ENCODE measurements at regions not wholly inside any gene's neighbourhood (a gene's known extent, or its start where the extent isn't known, plus 50 kb on each side); places are given as distances from the start of the nearest gene placed in this dataset.

DNA sequence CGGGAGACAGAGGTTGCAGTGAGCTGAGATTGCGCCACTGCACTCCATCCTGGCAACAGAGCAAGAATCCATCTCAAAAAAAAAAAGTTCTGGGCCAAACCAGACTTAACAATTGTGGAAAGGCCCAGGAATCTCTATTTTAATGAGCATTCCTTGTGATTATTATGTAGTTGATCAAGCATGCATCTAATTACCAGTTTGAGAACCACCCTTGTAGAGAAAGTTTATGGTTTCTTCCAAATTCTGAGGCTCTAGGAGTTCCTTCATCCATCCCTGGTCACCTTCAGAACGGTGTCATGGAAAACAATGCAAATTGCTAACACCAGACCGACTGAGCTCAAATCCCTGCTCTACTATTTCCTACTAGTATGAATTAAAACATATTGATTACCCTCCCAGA is 246.3 kb upstream of the KLHL29 start:
- no peak overlapping the region for H3K4me3 ChIP-seq (replicated peaks; ENCODE audit: low read depth, low read length)
- peaks cover 2% of the 10 kb centered on the region for H3K27me3 ChIP-seq (replicated peaks; ENCODE audit: control insufficient read depth, insufficient read depth, low read length)
- DNase-seq (ENCODE audit: extremely low read depth, insufficient read length): no peak
- no peaks in the 10 kb centered on the region for H3K36me3 ChIP-seq (ENCODE audit: control insufficient read depth, insufficient read depth, low read length)
- TF ChIP-seq, protein P1, sequence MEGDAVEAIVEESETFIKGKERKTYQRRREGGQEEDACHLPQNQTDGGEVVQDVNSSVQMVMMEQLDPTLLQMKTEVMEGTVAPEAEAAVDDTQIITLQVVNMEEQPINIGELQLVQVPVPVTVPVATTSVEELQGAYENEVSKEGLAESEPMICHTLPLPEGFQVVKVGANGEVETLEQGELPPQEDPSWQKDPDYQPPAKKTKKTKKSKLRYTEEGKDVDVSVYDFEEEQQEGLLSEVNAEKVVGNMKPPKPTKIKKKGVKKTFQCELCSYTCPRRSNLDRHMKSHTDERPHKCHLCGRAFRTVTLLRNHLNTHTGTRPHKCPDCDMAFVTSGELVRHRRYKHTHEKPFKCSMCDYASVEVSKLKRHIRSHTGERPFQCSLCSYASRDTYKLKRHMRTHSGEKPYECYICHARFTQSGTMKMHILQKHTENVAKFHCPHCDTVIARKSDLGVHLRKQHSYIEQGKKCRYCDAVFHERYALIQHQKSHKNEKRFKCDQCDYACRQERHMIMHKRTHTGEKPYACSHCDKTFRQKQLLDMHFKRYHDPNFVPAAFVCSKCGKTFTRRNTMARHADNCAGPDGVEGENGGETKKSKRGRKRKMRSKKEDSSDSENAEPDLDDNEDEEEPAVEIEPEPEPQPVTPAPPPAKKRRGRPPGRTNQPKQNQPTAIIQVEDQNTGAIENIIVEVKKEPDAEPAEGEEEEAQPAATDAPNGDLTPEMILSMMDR (IDR thresholded peaks at IDR 0.05; ENCODE audit: insufficient read depth, low read length, poor library complexity, severe bottlenecking): no peak

- DNase-seq (ENCODE audit: extremely low read depth, insufficient read length): no peak
- Histone ChIP-seq H3K27me3 (replicated peaks; ENCODE audit: control insufficient read depth, insufficient read depth, low read length) (no peaks in the 10 kb centered on the region; the same call in 1 of the 2 replicates), H3K4me3 (replicated peaks; ENCODE audit: low read depth, low read length) (no peak overlapping the region), H3K36me3 (ENCODE audit: control insufficient read depth, insufficient read depth, low read length) (no peaks in the 10 kb centered on the region)
- TF ChIP-seq, protein P1 (IDR thresholded peaks at IDR 0.05; ENCODE audit: insufficient read depth, low read length, poor library complexity, severe bottlenecking): no peak
Observed at GRCh38 chr2:23145460-23145859, 239.5 kb upstream of the KLHL29 start.

GRCh38 chr2:23146011-23146410 is 239.0 kb upstream of the KLHL29 start:
- no peak overlapping the region for H3K4me3 ChIP-seq (replicated peaks; ENCODE audit: low read depth, low read length)
- H3K27me3 ChIP-seq (replicated peaks; ENCODE audit: control insufficient read depth, insufficient read depth, low read length): no peaks in the 10 kb centered on the region; the same call in 1 of the 2 replicates
- H3K36me3 ChIP-seq (ENCODE audit: control insufficient read depth, insufficient read depth, low read length): no peaks in the 10 kb centered on the region
- TF ChIP-seq, protein P1 (IDR thresholded peaks at IDR 0.05; ENCODE audit: insufficient read depth, low read length, poor library complexity, severe bottlenecking): no peak
- DNase-seq (ENCODE audit: extremely low read depth, insufficient read length): no peak

DNA sequence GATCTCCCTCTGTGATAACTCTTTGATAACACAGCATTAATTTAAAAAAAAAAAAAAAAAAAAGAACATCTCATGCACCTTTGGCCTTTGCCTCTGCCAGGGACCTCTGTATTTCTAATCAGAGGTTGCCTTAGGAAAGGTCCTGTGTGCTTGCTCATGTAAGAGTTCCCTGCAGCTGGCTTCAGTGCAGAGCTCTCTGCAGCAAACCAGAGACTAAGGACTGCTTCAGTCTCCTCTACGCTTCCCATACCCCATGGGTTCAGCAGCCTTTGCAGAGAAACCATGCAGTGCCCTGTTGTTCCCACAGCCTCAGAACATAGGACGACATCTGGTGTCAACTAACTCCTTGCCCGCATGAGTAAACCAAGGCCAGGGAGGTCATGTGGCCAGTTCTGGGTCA is 236.6 kb upstream of the KLHL29 start:
- TF ChIP-seq, protein P1 (IDR thresholded peaks at IDR 0.05; ENCODE audit: insufficient read depth, low read length, poor library complexity, severe bottlenecking): no peak
- no peak overlapping the region for H3K4me3 ChIP-seq (replicated peaks; ENCODE audit: low read depth, low read length)
- DNase-seq (ENCODE audit: extremely low read depth, insufficient read length): no peak
- H3K27me3 ChIP-seq (replicated peaks; ENCODE audit: control insufficient read depth, insufficient read depth, low read length): no peaks in the 10 kb centered on the region; the same call in 1 of the 2 replicates
- H3K36me3 ChIP-seq (ENCODE audit: control insufficient read depth, insufficient read depth, low read length): no peaks in the 10 kb centered on the region

DNA sequence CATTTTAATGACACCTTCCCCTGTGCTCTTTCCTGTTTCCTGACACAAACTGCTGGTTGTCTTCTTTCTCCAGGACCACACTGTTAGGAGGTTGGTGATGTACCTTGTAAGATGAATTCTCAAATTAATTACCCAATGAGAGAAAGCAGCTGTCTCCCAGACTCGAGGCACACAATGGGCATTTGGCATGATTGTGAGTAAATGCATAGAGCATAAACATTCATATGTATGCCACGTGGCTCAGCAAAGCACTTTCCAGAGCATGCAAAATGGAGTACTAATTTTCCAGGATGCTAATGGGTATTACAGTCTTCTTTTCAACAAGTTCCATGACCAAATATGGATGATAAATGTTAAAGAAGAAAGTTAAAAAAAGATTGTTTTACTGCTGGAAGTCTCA is 235.2 kb upstream of the KLHL29 start:
- Histone ChIP-seq H3K27me3 (replicated peaks; ENCODE audit: control insufficient read depth, insufficient read depth, low read length) (no peaks in the 10 kb centered on the region; the same call in 1 of the 2 replicates), H3K36me3 (ENCODE audit: control insufficient read depth, insufficient read depth, low read length) (no peaks in the 10 kb centered on the region), H3K4me3 (replicated peaks; ENCODE audit: low read depth, low read length) (no peak overlapping the region)
- TF ChIP-seq, protein P1 (IDR thresholded peaks at IDR 0.05; ENCODE audit: insufficient read depth, low read length, poor library complexity, severe bottlenecking): no peak
- no peak for DNase-seq (ENCODE audit: extremely low read depth, insufficient read length)

GRCh38 chr2:23153484-23153883 is 231.5 kb upstream of the KLHL29 start:
- H3K27me3 ChIP-seq (replicated peaks; ENCODE audit: control insufficient read depth, insufficient read depth, low read length): no peaks in the 10 kb centered on the region
- no peak overlapping the region for H3K4me3 ChIP-seq (replicated peaks; ENCODE audit: low read depth, low read length)
- H3K36me3 ChIP-seq (ENCODE audit: control insufficient read depth, insufficient read depth, low read length): no peaks in the 10 kb centered on the region
- DNase-seq (ENCODE audit: extremely low read depth, insufficient read length): no peak
- TF ChIP-seq, protein P1 (IDR thresholded peaks at IDR 0.05; ENCODE audit: insufficient read depth, low read length, poor library complexity, severe bottlenecking): no peak
